ENCODE measurements at regions not wholly inside any gene's neighbourhood (a gene's known extent, or its start where the extent isn't known, plus 50 kb on each side); places are given as distances from the start of the nearest gene placed in this dataset.

DNA sequence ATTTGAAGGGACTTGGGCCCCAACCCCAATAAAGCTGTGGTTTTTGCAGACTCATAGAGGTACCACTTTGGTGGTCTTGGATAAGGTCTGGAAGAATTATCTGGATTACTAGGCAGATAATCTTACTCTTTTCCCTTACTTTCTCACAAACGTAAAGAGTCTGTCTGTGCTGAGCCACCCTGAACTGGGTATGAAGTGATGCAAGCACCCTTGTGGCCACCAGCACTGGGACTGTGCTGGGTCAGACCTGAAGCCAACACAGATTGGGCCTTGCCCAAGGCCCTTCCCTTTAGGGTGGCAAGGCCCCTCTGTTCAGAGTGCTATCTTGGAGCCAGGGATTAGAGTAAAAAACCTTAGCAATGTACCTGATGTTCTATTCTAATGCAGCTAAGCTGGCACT lies 827.0 kb upstream of the RAB6C start:
- no peaks in the 10 kb centered on the region for H3K36me3 ChIP-seq
- H3K27me3 ChIP-seq (ENCODE audit: low read depth), result peaks cover 4% of the 10 kb centered on the region
- peaks cover 21% of the 10 kb centered on the region for H3K9me3 ChIP-seq (replicated peaks)
- no peak overlapping the region for H3K4me3 ChIP-seq
- intact Hi-C loops (cut with micrococcal nuclease), result no loop called here
- H3K27ac ChIP-seq (replicated peaks), result no peak overlapping the region
- H3K4me1 ChIP-seq, result no peaks in the 10 kb centered on the region
- no peak for DNase-seq
- TF ChIP-seq, protein P1, sequence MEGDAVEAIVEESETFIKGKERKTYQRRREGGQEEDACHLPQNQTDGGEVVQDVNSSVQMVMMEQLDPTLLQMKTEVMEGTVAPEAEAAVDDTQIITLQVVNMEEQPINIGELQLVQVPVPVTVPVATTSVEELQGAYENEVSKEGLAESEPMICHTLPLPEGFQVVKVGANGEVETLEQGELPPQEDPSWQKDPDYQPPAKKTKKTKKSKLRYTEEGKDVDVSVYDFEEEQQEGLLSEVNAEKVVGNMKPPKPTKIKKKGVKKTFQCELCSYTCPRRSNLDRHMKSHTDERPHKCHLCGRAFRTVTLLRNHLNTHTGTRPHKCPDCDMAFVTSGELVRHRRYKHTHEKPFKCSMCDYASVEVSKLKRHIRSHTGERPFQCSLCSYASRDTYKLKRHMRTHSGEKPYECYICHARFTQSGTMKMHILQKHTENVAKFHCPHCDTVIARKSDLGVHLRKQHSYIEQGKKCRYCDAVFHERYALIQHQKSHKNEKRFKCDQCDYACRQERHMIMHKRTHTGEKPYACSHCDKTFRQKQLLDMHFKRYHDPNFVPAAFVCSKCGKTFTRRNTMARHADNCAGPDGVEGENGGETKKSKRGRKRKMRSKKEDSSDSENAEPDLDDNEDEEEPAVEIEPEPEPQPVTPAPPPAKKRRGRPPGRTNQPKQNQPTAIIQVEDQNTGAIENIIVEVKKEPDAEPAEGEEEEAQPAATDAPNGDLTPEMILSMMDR (IDR thresholded peaks at IDR 0.05; ENCODE audit: borderline replicate concordance), result no peak

DNA sequence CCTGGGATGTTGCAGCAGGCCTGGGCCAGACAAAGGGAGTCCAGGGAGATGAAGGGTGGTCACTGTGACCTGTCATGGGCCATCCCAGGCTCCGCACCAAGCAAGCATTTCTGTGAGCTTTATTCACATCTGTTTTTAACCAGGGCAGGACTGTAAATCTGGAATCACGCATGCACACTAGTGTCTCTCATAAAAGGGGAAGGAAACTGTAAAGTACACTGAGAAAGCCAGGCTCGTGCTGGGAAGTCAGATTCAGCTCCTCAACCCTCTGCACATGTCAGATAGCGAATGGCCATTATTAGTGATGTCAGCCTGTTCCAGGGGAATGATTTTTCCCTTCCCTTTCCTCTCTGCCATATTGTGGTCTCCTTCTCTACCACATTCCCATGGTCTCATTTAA lies 818.6 kb upstream of the RAB6C start:
- no peak overlapping the region for H3K4me3 ChIP-seq
- no peaks in the 10 kb centered on the region for H3K4me1 ChIP-seq
- no peaks in the 10 kb centered on the region for H3K9me3 ChIP-seq (replicated peaks)
- peaks cover 14% of the 10 kb centered on the region for H3K27me3 ChIP-seq (ENCODE audit: low read depth)
- intact Hi-C loops (cut with micrococcal nuclease), result no loop called here
- H3K36me3 ChIP-seq, result no peaks in the 10 kb centered on the region
- no peak for DNase-seq
- no peak overlapping the region for H3K27ac ChIP-seq (replicated peaks)
- TF ChIP-seq, protein P1 (IDR thresholded peaks at IDR 0.05; ENCODE audit: borderline replicate concordance), result no peak

DNA sequence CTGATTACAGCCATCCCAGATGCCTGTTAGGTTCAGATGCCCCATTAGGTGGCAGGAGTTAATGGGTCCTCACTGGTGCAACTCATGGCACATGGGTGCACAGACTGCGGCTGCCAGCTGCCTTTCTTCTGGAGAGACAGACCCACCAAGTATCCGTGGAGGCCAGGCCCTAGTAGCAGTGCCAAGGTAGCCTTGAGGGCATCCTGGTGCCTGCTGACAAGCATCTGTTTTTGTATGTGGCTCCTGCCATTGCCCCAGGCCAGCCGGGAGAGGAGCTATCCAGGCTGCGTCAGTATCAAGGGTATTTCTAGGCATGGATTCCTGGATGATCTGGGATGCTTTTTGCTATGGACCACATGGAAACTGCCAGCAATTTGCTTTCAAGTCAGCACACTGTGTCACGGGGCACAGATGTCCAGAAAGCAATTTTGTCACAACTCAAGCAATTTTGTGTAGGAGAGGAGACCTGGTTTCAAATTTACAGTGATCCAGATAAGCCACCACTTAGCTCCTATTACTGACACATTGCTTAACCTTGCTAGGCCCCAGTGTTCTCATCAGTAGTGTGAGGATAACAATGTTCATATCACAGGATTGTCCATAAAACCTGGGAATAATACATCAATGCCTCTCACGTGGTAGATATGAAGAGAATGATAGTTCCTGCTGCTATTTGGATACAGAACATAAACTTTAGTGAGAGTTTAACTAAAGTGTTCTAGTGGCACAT lies 815.1 kb upstream of the RAB6C start:
- no peak for DNase-seq
- TF ChIP-seq, protein P1 (IDR thresholded peaks at IDR 0.05; ENCODE audit: borderline replicate concordance), result no peak
- Histone ChIP-seq H3K27me3 (ENCODE audit: low read depth) (peaks cover 10% of the 10 kb centered on the region), H3K9me3 (replicated peaks) (no peaks in the 10 kb centered on the region), H3K4me3 (no peak overlapping the region), H3K36me3 (no peaks in the 10 kb centered on the region), H3K27ac (replicated peaks) (no peak overlapping the region), H3K4me1 (no peaks in the 10 kb centered on the region)
- intact Hi-C loops (cut with micrococcal nuclease), result no loop called here

DNA sequence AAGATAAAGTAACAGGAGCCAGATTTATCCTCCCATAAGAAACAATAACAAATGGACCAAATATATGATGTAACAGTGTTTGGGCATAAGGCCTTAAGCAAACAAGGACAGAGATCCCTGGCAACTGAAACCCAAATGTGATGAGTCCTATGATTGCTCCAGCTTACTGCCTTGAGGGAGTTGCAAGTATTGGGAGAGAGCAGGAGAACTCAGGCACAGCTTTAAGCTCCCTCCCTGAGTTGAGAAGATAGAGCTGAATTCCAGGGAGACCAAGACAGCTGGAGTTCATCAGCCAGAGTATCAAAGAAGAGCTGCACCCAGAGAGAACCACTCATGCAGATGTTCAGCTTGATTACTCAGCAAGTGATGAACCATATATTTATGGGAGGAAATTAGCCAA lies 814.5 kb upstream of the RAB6C start:
- no peak for DNase-seq
- no peak overlapping the region for H3K4me3 ChIP-seq
- TF ChIP-seq, protein P1 (IDR thresholded peaks at IDR 0.05; ENCODE audit: borderline replicate concordance), result no peak
- H3K4me1 ChIP-seq, result no peaks in the 10 kb centered on the region
- no peak overlapping the region for H3K27ac ChIP-seq (replicated peaks)
- no peaks in the 10 kb centered on the region for H3K36me3 ChIP-seq
- intact Hi-C loops (cut with micrococcal nuclease), result no loop called here
- H3K27me3 ChIP-seq (ENCODE audit: low read depth), result peaks cover 10% of the 10 kb centered on the region
- no peaks in the 10 kb centered on the region for H3K9me3 ChIP-seq (replicated peaks)

DNA sequence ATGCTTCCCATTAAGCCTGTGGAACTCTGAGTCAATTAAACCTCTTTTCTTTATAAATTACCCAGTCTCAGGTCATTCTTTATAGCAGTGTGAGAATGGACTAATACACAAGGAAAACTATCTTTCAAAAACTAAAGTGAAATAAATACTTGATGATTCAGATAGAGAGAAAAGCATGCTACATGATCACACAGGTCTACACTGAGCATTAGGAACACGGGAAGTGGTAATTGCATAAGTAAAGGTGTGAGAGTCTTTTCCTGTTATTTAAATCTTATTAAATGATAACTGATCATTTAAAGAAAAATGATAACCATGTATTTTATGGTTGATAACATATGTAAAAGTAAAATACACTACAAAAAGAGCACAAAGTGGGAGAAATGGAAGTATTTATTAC lies 812.0 kb upstream of the RAB6C start:
- H3K36me3 ChIP-seq, result no peaks in the 10 kb centered on the region
- no peaks in the 10 kb centered on the region for H3K9me3 ChIP-seq (replicated peaks)
- intact Hi-C loops (cut with micrococcal nuclease), result no loop called here
- TF ChIP-seq, protein P1 (IDR thresholded peaks at IDR 0.05; ENCODE audit: borderline replicate concordance), result no peak
- H3K4me3 ChIP-seq, result no peak overlapping the region
- no peaks in the 10 kb centered on the region for H3K27me3 ChIP-seq (ENCODE audit: low read depth)
- H3K4me1 ChIP-seq, result no peaks in the 10 kb centered on the region
- H3K27ac ChIP-seq (replicated peaks), result no peak overlapping the region
- DNase-seq, result no peak

Measured in left ventricle myocardium inferior (tissue), 1 donor.